Adipocyte (in vitro differentiated cells): ENCODE measurements at regions not wholly inside any gene's neighbourhood (a gene's known extent, or its start where the extent isn't known, plus 50 kb on each side); places are given as distances from the start of the nearest gene placed in this dataset.

Experiments
- DNase-seq: peaks from one replicate; pipeline ENCODE4 v3.0.0-alpha.2; 2015; ENCODE audit warnings: low read depth
- H3K27me3 ChIP-seq: replicated peaks from 2 replicates; pipeline ENCODE4 v1.7.0; 2013; ENCODE audit warnings: mild to moderate bottlenecking, low read length, moderate library complexity; ENCODE audit not compliant: control insufficient read depth, insufficient read depth
- H3K36me3 ChIP-seq: 2 replicates; pipeline ENCODE4 v1.7.0; 2013; ENCODE audit warnings: low read length, mild to moderate bottlenecking, moderate library complexity; ENCODE audit not compliant: control insufficient read depth, insufficient read depth, severe bottlenecking
- H3K4me1 ChIP-seq: 2 replicates; pipeline ENCODE4 v1.7.0; 2013; ENCODE audit warnings: mild to moderate bottlenecking, low read length, moderate library complexity; ENCODE audit not compliant: control insufficient read depth, insufficient read depth
- H3K4me3 ChIP-seq: 2 replicates; pipeline ENCODE4 v1.7.0; 2013; ENCODE audit warnings: mild to moderate bottlenecking, low read length, moderate library complexity
- H3K9ac ChIP-seq: 2 replicates; pipeline ENCODE4 v1.7.0; 2013; ENCODE audit warnings: mild to moderate bottlenecking, low read length, moderate library complexity
- H3K9me3 ChIP-seq: 2 replicates; pipeline ENCODE4 v1.7.0; 2013; ENCODE audit warnings: mild to moderate bottlenecking, low read length, moderate library complexity; ENCODE audit not compliant: control insufficient read depth

- H3K9me3 ChIP-seq, result peaks cover 22% of the 10 kb centered on the region
- no peaks in the 10 kb centered on the region for H3K4me1 ChIP-seq
- H3K36me3 ChIP-seq, result no peaks in the 10 kb centered on the region
These were observed 421.1 kb upstream of the SETBP1 start for GRCh38 chr18:44259610-44260009.

GRCh38 chr18:44265437-44265836 is 415.3 kb upstream of the SETBP1 start:
- no peak overlapping the region for H3K4me3 ChIP-seq
- no peaks in the 10 kb centered on the region for H3K4me1 ChIP-seq
- no peaks in the 10 kb centered on the region for H3K36me3 ChIP-seq
- DNase-seq, result no peak
- peaks cover 22% of the 10 kb centered on the region for H3K9me3 ChIP-seq
- H3K27me3 ChIP-seq, result no peaks in the 10 kb centered on the region
- H3K9ac ChIP-seq, result no peak overlapping the region

More at GRCh38 chr18:44259610-44260009, 421.1 kb upstream of the SETBP1 start:
- no peak for DNase-seq
- Histone ChIP-seq H3K9ac (no peak overlapping the region), H3K27me3 (no peaks in the 10 kb centered on the region), H3K4me3 (no peak overlapping the region)

- Histone ChIP-seq H3K4me3 (no peak overlapping the region), H3K9ac (no peak overlapping the region), H3K36me3 (no peaks in the 10 kb centered on the region), H3K9me3 (no peaks in the 10 kb centered on the region), H3K4me1 (no peaks in the 10 kb centered on the region), H3K27me3 (no peaks in the 10 kb centered on the region)
- DNase-seq, result no peak
These were observed 407.4 kb upstream of the SETBP1 start for GRCh38 chr18:44273298-44273697.

- Histone ChIP-seq H3K27me3 (no peaks in the 10 kb centered on the region), H3K9ac (no peak overlapping the region), H3K9me3 (no peaks in the 10 kb centered on the region), H3K4me3 (no peak overlapping the region), H3K36me3 (no peaks in the 10 kb centered on the region), H3K4me1 (no peaks in the 10 kb centered on the region)
- DNase-seq, result no peak
These were observed 400.2 kb upstream of the SETBP1 start for GRCh38 chr18:44280479-44280878.

- no peaks in the 10 kb centered on the region for H3K9me3 ChIP-seq
- no peaks in the 10 kb centered on the region for H3K27me3 ChIP-seq
- H3K9ac ChIP-seq, result no peak overlapping the region
- DNase-seq, result no peak
- H3K4me1 ChIP-seq, result no peaks in the 10 kb centered on the region
- H3K4me3 ChIP-seq, result no peak overlapping the region
- no peaks in the 10 kb centered on the region for H3K36me3 ChIP-seq
These were observed 394.6 kb upstream of the SETBP1 start for GRCh38 chr18:44286049-44286448.

- no peaks in the 10 kb centered on the region for H3K9me3 ChIP-seq
- no peaks in the 10 kb centered on the region for H3K4me1 ChIP-seq
- H3K36me3 ChIP-seq, result no peaks in the 10 kb centered on the region
- no peaks in the 10 kb centered on the region for H3K27me3 ChIP-seq
- DNase-seq, result no peak
- H3K9ac ChIP-seq, result no peak overlapping the region
- H3K4me3 ChIP-seq, result no peak overlapping the region
These were observed 390.2 kb upstream of the SETBP1 start for GRCh38 chr18:44290366-44290977.

GRCh38 chr18:44298566-44298965 is 382.1 kb upstream of the SETBP1 start:
- Histone ChIP-seq H3K27me3 (no peaks in the 10 kb centered on the region), H3K4me1 (no peaks in the 10 kb centered on the region), H3K9ac (no peak overlapping the region), H3K36me3 (no peaks in the 10 kb centered on the region), H3K9me3 (no peaks in the 10 kb centered on the region), H3K4me3 (no peak overlapping the region)
- DNase-seq, result no peak

- Histone ChIP-seq H3K27me3 (no peaks in the 10 kb centered on the region), H3K9me3 (peaks cover 2% of the 10 kb centered on the region), H3K36me3 (no peaks in the 10 kb centered on the region), H3K9ac (peak overlapping the region; percentile 79), H3K4me1 (peaks cover 19% of the 10 kb centered on the region), H3K4me3 (peak overlapping the region; percentile 63)
- DNase-seq, result peak; percentile 59
These were observed 371.5 kb upstream of the SETBP1 start for GRCh38 chr18:44309185-44309584.

GRCh38 chr18:44320619-44321460 is 359.8 kb upstream of the SETBP1 start:
- Histone ChIP-seq H3K36me3 (no peaks in the 10 kb centered on the region), H3K4me3 (no peak overlapping the region), H3K9ac (no peak overlapping the region), H3K9me3 (no peaks in the 10 kb centered on the region), H3K27me3 (no peaks in the 10 kb centered on the region), H3K4me1 (peaks cover 25% of the 10 kb centered on the region)
- no peak for DNase-seq

GRCh38 chr18:44321868-44322590 is 358.7 kb upstream of the SETBP1 start:
- H3K36me3 ChIP-seq, result no peaks in the 10 kb centered on the region
- H3K4me1 ChIP-seq, result peaks cover 32% of the 10 kb centered on the region
- no peaks in the 10 kb centered on the region for H3K27me3 ChIP-seq
- H3K9ac ChIP-seq, result no peak overlapping the region
- no peak for DNase-seq
- H3K9me3 ChIP-seq, result no peaks in the 10 kb centered on the region
- no peak overlapping the region for H3K4me3 ChIP-seq

- H3K4me1 ChIP-seq, result peaks cover 32% of the 10 kb centered on the region
These were observed 357.6 kb upstream of the SETBP1 start for GRCh38 chr18:44323125-44323524.

More at GRCh38 chr18:44323125-44323524, 357.6 kb upstream of the SETBP1 start:
- no peaks in the 10 kb centered on the region for H3K27me3 ChIP-seq
- DNase-seq, result no peak
- no peak overlapping the region for H3K4me3 ChIP-seq
- H3K9me3 ChIP-seq, result no peaks in the 10 kb centered on the region
- no peaks in the 10 kb centered on the region for H3K36me3 ChIP-seq
- H3K9ac ChIP-seq, result no peak overlapping the region
